Vagina (tissue), 2 donors: ENCODE measurements at regions not wholly inside any gene's neighbourhood (a gene's known extent, or its start where the extent isn't known, plus 50 kb on each side); places are given as distances from the start of the nearest gene placed in this dataset.

Experiments used
- DNase-seq, 2 donors: peaks; one replicate each; pipeline ENCODE4 v3.0.0-alpha.2; 2017; ENCODE audit errors: extremely low spot score in 2 of 2
- H3K27ac ChIP-seq: fragments of 200-600 bp; sonication (generic); one replicate; pipeline ENCODE4 v1.5.1; 2019
- H3K27me3 ChIP-seq: fragments of 200-600 bp; sonication (generic); one replicate; pipeline ENCODE4 v1.5.1; 2019
- H3K36me3 ChIP-seq, 2 donors: fragments of 200-600 bp; sonication (generic); one replicate each; pipeline ENCODE4 v1.5.1; 2017 to 2019
- H3K4me1 ChIP-seq: fragments of 200-600 bp; sonication (generic); one replicate; pipeline ENCODE4 v1.5.1; 2019
- H3K4me3 ChIP-seq, 2 donors: fragments of 200-600 bp; sonication (generic); 1 replicate in 1 of 2; 2 replicates in 1 of 2; pipeline ENCODE4 v1.5.1; 2016 to 2019
- H3K9me3 ChIP-seq: fragments of 200-600 bp; sonication (generic); one replicate; pipeline ENCODE4 v1.5.1; 2019
- POLR2A ChIP-seq, 2 donors: fragments of 450-650 bp; IDR thresholded peaks; one replicate each; pipeline ENCODE4 v1.6.1; 2017; ENCODE audit warnings: antibody characterized with exemption in 2 of 2, mild to moderate bottlenecking in 2 of 2, moderate library complexity in 2 of 2
- POLR2AphosphoS5 ChIP-seq, 2 donors: sonication (generic); formaldehyde crosslinking; IDR thresholded peaks; one replicate each; pipeline ENCODE4 v1.9.0; 2017; ENCODE audit warnings: antibody characterized with exemption in 2 of 2, mild to moderate bottlenecking in 2 of 2, low read depth in 1 of 2; ENCODE audit not compliant: insufficient read depth in 1 of 2
- intact Hi-C: fragments of 100-400 bp; cut with DNase I; formaldehyde crosslinking; loops from one replicate; pipeline ENCODE4 v1.15.1; 2023
- TF ChIP-seq, protein P1 (sequence below), 3 experiments: fragments of 450-650 bp in 2 of 3; fragments of 200-600 bp in 1 of 3; sonication (generic) in 1 of 3; IDR thresholded peaks; one replicate each; pipeline ENCODE4 v1.5.1; 2017 to 2019; ENCODE audit warnings: antibody characterized with exemption in 3 of 3, mild to moderate bottlenecking in 2 of 3, moderate library complexity in 2 of 3

DNA sequence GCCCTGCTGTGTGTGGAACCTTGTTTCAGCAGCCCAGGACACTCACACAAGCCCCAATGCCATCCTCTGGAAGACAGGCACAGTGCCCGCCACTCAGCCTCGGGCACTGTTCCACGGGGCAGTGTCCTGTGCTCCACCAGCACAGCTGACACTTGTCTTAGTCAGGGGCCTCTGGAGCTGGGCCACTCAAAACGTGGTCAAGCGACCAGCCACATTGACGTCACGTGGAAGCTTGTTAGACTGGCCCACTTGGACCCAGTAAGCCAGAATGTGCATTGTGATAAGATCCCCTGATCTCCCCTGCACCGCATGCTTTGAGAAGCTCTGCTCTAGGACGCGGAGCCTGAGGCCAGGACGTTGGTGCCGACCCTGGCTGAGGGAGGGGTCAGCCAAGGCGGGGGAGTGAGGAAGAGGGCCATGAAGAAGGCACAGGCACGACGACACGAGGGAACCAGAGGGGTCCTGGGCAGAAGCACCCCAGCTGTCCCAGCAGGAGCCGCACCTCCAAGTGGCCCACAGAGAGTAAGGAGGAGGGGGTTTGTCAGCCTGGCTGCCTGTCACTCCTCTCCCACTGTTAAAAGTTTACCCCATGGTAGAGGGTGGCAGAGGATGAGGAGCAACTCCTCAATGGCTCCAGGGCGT is 64.6 kb downstream of the LINC01488 start:
- H3K27ac ChIP-seq, result no peak overlapping the region
- H3K4me1 ChIP-seq, result peaks cover 10% of the 10 kb centered on the region
- no peaks in the 10 kb centered on the region for H3K36me3 ChIP-seq
- H3K4me3 ChIP-seq, result no peak overlapping the region
- intact Hi-C loops, result no loop called here
- no peak for DNase-seq
- H3K27me3 ChIP-seq, result no peaks in the 10 kb centered on the region
- no peaks in the 10 kb centered on the region for H3K9me3 ChIP-seq
- TF ChIP-seq POLR2A (IDR thresholded peaks at IDR 0.05) (no peak), POLR2AphosphoS5 (IDR thresholded peaks at IDR 0.05; ENCODE audit: insufficient read depth in 1 of 2, low read depth in 1 of 2) (no peak)
- TF ChIP-seq, protein P1, sequence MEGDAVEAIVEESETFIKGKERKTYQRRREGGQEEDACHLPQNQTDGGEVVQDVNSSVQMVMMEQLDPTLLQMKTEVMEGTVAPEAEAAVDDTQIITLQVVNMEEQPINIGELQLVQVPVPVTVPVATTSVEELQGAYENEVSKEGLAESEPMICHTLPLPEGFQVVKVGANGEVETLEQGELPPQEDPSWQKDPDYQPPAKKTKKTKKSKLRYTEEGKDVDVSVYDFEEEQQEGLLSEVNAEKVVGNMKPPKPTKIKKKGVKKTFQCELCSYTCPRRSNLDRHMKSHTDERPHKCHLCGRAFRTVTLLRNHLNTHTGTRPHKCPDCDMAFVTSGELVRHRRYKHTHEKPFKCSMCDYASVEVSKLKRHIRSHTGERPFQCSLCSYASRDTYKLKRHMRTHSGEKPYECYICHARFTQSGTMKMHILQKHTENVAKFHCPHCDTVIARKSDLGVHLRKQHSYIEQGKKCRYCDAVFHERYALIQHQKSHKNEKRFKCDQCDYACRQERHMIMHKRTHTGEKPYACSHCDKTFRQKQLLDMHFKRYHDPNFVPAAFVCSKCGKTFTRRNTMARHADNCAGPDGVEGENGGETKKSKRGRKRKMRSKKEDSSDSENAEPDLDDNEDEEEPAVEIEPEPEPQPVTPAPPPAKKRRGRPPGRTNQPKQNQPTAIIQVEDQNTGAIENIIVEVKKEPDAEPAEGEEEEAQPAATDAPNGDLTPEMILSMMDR (IDR thresholded peaks at IDR 0.05), result no peak

DNA sequence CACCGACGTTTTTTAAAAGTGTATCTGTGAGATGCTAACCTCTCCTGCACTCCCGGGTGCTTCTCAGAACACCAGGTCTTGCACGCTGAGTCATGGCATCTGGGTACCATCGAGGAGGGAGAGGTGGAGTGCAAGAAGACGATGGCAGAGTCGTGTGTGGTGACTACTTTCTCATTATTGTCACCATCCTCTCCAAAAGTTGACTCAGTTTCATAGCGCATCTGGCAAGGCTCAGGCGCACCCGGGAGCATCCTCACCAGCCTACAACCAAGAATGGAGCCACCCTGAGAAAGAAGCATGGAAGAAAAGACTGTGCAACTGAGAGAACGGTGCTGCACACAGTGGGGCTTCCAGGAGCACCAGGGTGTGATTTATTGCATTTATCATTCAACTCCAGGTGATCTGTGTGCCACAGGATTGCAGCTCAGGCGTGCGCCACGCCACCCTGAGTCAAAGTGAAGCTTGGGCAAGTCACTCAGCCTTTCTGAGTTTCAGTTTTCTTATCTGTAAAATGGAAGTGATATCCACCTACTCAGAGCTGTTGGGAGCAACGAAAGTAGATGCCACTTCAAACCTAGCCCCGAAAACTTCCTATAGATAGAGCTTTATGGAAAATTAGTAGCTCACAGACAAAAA is 65.4 kb downstream of the LINC01488 start:
- Histone ChIP-seq H3K27ac (no peak overlapping the region), H3K36me3 (no peaks in the 10 kb centered on the region), H3K4me1 (peaks cover 3% of the 10 kb centered on the region), H3K9me3 (no peaks in the 10 kb centered on the region), H3K4me3 (no peak overlapping the region), H3K27me3 (no peaks in the 10 kb centered on the region)
- no peak for DNase-seq
- TF ChIP-seq, protein P1 (IDR thresholded peaks at IDR 0.05), result no peak
- TF ChIP-seq POLR2A (IDR thresholded peaks at IDR 0.05) (no peak), POLR2AphosphoS5 (IDR thresholded peaks at IDR 0.05; ENCODE audit: insufficient read depth in 1 of 2, low read depth in 1 of 2) (no peak)
- intact Hi-C loops, result no loop called here

DNA sequence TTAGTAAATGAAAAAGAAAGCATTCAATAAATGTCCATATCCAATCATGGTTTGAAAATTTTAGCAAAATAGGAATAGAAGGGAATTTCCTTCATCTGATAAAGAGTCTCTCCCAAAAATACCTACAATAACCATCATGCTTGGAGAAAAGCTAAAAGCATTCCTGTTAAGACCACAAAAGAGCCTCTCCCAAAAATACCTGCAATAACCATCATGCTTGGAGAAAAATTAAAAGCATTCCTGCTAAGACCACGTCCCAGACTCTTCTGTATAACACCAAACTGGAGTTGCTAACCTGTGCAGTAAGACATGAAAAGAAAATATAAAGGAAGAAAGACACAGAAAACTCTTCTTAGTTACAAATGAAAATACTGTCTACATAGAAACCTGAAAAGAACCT is 69.4 kb downstream of the LINC01488 start:
- intact Hi-C loops, result no loop called here
- no peaks in the 10 kb centered on the region for H3K9me3 ChIP-seq
- H3K4me3 ChIP-seq, result no peak overlapping the region
- H3K27ac ChIP-seq, result no peak overlapping the region
- no peaks in the 10 kb centered on the region for H3K4me1 ChIP-seq
- TF ChIP-seq, protein P1 (IDR thresholded peaks at IDR 0.05), result no peak
- TF ChIP-seq POLR2AphosphoS5 (IDR thresholded peaks at IDR 0.05; ENCODE audit: insufficient read depth in 1 of 2, low read depth in 1 of 2), result no peak
- no peak for TF ChIP-seq POLR2A (IDR thresholded peaks at IDR 0.05)
- no peak for DNase-seq
- no peaks in the 10 kb centered on the region for H3K36me3 ChIP-seq
- no peaks in the 10 kb centered on the region for H3K27me3 ChIP-seq

DNA sequence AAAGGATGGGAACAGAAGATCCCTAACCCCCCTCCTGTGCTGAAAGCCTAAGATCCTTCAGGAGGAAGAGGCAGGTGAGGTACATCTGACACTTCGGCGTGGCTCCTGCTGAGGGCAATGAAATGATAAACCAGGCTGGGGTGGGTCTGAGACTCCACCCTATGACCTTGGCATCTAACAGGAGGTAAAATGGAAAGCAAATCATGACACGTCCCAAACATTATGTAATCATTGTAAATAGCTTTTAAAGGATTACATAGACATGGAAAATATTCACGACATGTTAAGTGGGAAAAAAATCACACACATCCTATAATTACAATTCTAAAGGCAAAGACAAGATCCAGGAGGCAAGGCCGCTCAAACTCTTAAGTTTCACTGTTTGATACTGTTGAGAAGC is 70.5 kb downstream of the LINC01488 start:
- no peak for DNase-seq
- Histone ChIP-seq H3K36me3 (no peaks in the 10 kb centered on the region), H3K4me3 (no peak overlapping the region), H3K9me3 (no peaks in the 10 kb centered on the region), H3K4me1 (no peaks in the 10 kb centered on the region), H3K27ac (no peak overlapping the region), H3K27me3 (no peaks in the 10 kb centered on the region)
- intact Hi-C loops, result no loop called here
- TF ChIP-seq POLR2A (IDR thresholded peaks at IDR 0.05) (no peak), POLR2AphosphoS5 (IDR thresholded peaks at IDR 0.05; ENCODE audit: insufficient read depth in 1 of 2, low read depth in 1 of 2) (peak in 1 of 2 donors; percentile 35)
- TF ChIP-seq, protein P1 (IDR thresholded peaks at IDR 0.05), result no peak

DNA sequence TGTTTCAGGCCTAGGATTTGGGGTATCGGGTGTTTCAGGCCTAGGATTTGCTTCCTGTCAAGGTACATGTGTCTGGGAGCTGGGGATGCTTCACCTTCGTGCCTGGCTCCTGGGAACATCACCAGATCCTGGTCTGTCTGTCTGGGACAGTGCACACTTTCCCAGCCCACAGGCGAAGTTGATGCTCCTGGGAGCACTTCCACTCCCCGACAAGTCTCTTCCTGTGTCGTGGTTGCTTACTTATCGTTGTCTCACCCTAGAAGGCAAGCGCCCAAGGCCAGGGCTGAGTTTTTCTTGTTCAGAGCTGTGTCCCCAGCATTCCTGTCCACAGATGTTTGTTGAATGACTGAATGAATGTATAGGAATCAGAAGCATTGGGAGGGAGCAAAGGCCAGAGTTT is 71.5 kb downstream of the LINC01488 start:
- no peak overlapping the region for H3K27ac ChIP-seq
- H3K9me3 ChIP-seq, result no peaks in the 10 kb centered on the region
- no peaks in the 10 kb centered on the region for H3K36me3 ChIP-seq
- TF ChIP-seq POLR2A (IDR thresholded peaks at IDR 0.05) (no peak), POLR2AphosphoS5 (IDR thresholded peaks at IDR 0.05; ENCODE audit: insufficient read depth in 1 of 2, low read depth in 1 of 2) (no peak)
- TF ChIP-seq, protein P1 (IDR thresholded peaks at IDR 0.05), result no peak
- no peak for DNase-seq
- intact Hi-C loops, result no loop called here
- H3K4me3 ChIP-seq, result no peak overlapping the region
- H3K4me1 ChIP-seq, result no peaks in the 10 kb centered on the region
- no peaks in the 10 kb centered on the region for H3K27me3 ChIP-seq
